ENCODE measurements at regions not wholly inside any gene's neighbourhood (a gene's known extent, or its start where the extent isn't known, plus 50 kb on each side); places are given as distances from the start of the nearest gene placed in this dataset.

DNA sequence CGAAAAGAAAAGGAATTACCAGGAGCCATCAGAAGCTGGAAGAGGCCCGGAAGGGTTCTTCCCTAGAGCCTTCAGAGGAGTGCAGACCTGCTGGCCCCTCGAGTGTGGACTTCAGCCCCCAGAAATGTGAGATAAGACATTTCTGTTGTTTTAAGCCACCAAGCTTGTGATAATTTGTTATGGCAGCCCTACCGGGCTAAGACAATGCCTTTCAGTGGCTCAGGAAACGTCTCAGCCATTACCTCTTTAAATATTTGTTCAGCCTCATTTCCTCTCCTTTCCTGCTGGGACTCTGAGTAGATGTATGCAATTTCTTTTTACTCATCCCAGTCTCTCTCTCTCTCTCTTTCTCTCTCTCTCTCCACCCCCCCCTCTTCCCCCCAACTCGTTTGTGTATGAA is 174.7 kb upstream of the GRB10 start:
- DNase-seq (ENCODE audit: low read depth, low spot score) (no peak), ATAC-seq (no peak)
- no peak overlapping the region for H2AFZ ChIP-seq (ENCODE audit: low read depth, low read length, poor library complexity, severe bottlenecking)
- no peaks in the 10 kb centered on the region for H3K27me3 ChIP-seq (ENCODE audit: insufficient read depth, low read length)
- no TSS peak for BruUV-seq (replicated peaks)
- ChIA-PET RAD21 (ENCODE audit: low non-redundant PET in 1 of 2, low total read pairs in 2 of 2, uncharacterized antibody in 2 of 2, unreplicated experiment in 2 of 2) (no interaction called here), CTCF (no interaction called here), POLR2A (no interaction called here)
- H3K9me3 ChIP-seq (ENCODE audit: control insufficient read depth in 1 of 2, insufficient read depth in 1 of 2, low read depth in 1 of 2, low read length in 2 of 2): no peaks in the 10 kb centered on the region
- no peaks in the 10 kb centered on the region for H3K9me2 ChIP-seq (ENCODE audit: insufficient read depth)
- TF ChIP-seq CBX3 (IDR thresholded peaks at IDR 0.05; ENCODE audit: low read depth) (no peak), EZH2phosphoT487 (IDR thresholded peaks at IDR 0.05; ENCODE audit: borderline replicate concordance) (no peak), JUND (IDR thresholded peaks at IDR 0.05) (no peak), YY1 (IDR thresholded peaks at IDR 0.05; ENCODE audit: extremely low read depth, insufficient replicate concordance, low read depth, low read length) (no peak), SIN3A (IDR thresholded peaks at IDR 0.05; ENCODE audit: low read depth) (no peak), TCF7L2 (IDR thresholded peaks at IDR 0.05; ENCODE audit: borderline replicate concordance, extremely low read depth, insufficient read depth, insufficient read length) (no peak), EGR1 (IDR thresholded peaks at IDR 0.05; ENCODE audit: low read depth) (no peak), SP1 (IDR thresholded peaks at IDR 0.05; ENCODE audit: low read depth) (no peak), ELF1 (IDR thresholded peaks at IDR 0.05; ENCODE audit: borderline replicate concordance, low read depth) (no peak), ZNF274 (IDR thresholded peaks at IDR 0.05; ENCODE audit: low read depth, low read length) (no peak), ZFX (IDR thresholded peaks at IDR 0.05) (no peak)
- TF ChIP-seq, protein P1, sequence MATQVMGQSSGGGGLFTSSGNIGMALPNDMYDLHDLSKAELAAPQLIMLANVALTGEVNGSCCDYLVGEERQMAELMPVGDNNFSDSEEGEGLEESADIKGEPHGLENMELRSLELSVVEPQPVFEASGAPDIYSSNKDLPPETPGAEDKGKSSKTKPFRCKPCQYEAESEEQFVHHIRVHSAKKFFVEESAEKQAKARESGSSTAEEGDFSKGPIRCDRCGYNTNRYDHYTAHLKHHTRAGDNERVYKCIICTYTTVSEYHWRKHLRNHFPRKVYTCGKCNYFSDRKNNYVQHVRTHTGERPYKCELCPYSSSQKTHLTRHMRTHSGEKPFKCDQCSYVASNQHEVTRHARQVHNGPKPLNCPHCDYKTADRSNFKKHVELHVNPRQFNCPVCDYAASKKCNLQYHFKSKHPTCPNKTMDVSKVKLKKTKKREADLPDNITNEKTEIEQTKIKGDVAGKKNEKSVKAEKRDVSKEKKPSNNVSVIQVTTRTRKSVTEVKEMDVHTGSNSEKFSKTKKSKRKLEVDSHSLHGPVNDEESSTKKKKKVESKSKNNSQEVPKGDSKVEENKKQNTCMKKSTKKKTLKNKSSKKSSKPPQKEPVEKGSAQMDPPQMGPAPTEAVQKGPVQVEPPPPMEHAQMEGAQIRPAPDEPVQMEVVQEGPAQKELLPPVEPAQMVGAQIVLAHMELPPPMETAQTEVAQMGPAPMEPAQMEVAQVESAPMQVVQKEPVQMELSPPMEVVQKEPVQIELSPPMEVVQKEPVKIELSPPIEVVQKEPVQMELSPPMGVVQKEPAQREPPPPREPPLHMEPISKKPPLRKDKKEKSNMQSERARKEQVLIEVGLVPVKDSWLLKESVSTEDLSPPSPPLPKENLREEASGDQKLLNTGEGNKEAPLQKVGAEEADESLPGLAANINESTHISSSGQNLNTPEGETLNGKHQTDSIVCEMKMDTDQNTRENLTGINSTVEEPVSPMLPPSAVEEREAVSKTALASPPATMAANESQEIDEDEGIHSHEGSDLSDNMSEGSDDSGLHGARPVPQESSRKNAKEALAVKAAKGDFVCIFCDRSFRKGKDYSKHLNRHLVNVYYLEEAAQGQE (IDR thresholded peaks at IDR 0.05; ENCODE audit: low read depth): no peak
- TF ChIP-seq, protein P2, sequence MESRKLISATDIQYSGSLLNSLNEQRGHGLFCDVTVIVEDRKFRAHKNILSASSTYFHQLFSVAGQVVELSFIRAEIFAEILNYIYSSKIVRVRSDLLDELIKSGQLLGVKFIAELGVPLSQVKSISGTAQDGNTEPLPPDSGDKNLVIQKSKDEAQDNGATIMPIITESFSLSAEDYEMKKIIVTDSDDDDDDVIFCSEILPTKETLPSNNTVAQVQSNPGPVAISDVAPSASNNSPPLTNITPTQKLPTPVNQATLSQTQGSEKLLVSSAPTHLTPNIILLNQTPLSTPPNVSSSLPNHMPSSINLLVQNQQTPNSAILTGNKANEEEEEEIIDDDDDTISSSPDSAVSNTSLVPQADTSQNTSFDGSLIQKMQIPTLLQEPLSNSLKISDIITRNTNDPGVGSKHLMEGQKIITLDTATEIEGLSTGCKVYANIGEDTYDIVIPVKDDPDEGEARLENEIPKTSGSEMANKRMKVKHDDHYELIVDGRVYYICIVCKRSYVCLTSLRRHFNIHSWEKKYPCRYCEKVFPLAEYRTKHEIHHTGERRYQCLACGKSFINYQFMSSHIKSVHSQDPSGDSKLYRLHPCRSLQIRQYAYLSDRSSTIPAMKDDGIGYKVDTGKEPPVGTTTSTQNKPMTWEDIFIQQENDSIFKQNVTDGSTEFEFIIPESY (IDR thresholded peaks at IDR 0.05; ENCODE audit: extremely low read depth, insufficient replicate concordance, low read length): no peak
- TF ChIP-seq, protein P3, sequence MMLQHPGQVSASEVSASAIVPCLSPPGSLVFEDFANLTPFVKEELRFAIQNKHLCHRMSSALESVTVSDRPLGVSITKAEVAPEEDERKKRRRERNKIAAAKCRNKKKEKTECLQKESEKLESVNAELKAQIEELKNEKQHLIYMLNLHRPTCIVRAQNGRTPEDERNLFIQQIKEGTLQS (IDR thresholded peaks at IDR 0.05): no peak
- intact Hi-C loops (cut with micrococcal nuclease): no loop called here
- peaks cover 10 to 16% of the 10 kb centered on the region in 2 experiments for H3K4me1 ChIP-seq (ENCODE audit: control insufficient read depth in 1 of 2, insufficient read depth in 2 of 2, low read length in 2 of 2)
- no peaks in the 10 kb centered on the region for H4K20me1 ChIP-seq (ENCODE audit: insufficient read depth)
- no peaks in the 10 kb centered on the region for H3K36me3 ChIP-seq (ENCODE audit: control insufficient read depth in 1 of 2, insufficient read depth in 2 of 2, low read length in 2 of 2)
- no peak overlapping the region for H3K4me2 ChIP-seq (ENCODE audit: low read length)
- H3K9ac ChIP-seq (ENCODE audit: low read length): no peak overlapping the region
- no peak overlapping the region for H3K4me3 ChIP-seq (replicated peaks in 1 of 2; ENCODE audit: low read depth in 1 of 2, low read length in 2 of 2)
- no peak overlapping the region for H3K27ac ChIP-seq (ENCODE audit: low read depth, low read length)
- H3K79me2 ChIP-seq (ENCODE audit: insufficient read depth, low read length): no peaks in the 10 kb centered on the region
